Activated CD8-positive, alpha-beta memory T cell treated with anti-CD3 and anti-CD28 coated beads, Interleukin-2, amount 50 U/mL, for 1 hour (primary cell): ENCODE measurements at regions not wholly inside any gene's neighbourhood (a gene's known extent, or its start where the extent isn't known, plus 50 kb on each side); places are given as distances from the start of the nearest gene placed in this dataset.
"Not testable (repeated sequence)": the region's sequence is repeated elsewhere in the genome, so short reads cannot be mapped to it uniquely, and the experiment has no call there.

Source experiments
- DNase-seq: peaks from one replicate; pipeline ENCODE4 v3.0.0-alpha.2; 2020; ENCODE audit errors: extremely low read depth

GRCh38 chr7:55743454-55743717, 119.2 kb downstream of the SEPTIN14 start:
- DNase-seq = not testable (repeated sequence)

GRCh38 chr7:55742651-55743453, 119.7 kb downstream of the SEPTIN14 start:
- not testable (repeated sequence) for DNase-seq

- DNase-seq = not testable (repeated sequence)
Observed at GRCh38 chr7:55741721-55742631, 120.6 kb downstream of the SEPTIN14 start.

GRCh38 chr7:55740633-55741250, 121.8 kb downstream of the SEPTIN14 start:
- not testable (repeated sequence) for DNase-seq

GRCh38 chr7:55740053-55740452, 122.5 kb downstream of the SEPTIN14 start:
- not testable (repeated sequence) for DNase-seq

GRCh38 chr7:55736641-55737221, 125.8 kb downstream of the SEPTIN14 start:
- DNase-seq = not testable (repeated sequence)

- DNase-seq = no peak
Observed at GRCh38 chr7:55733241-55734140, 129.1 kb downstream of the SEPTIN14 start.

GRCh38 chr7:55731931-55732330, 130.6 kb downstream of the SEPTIN14 start:
- DNase-seq = no peak

- DNase-seq = no peak
Observed at GRCh38 chr7:55730197-55730596, 132.4 kb downstream of the SEPTIN14 start.

GRCh38 chr7:55723621-55723941, 139.0 kb downstream of the SEPTIN14 start:
- DNase-seq = no peak

- not testable (repeated sequence) for DNase-seq
Observed at GRCh38 chr7:55722874-55723620, 139.5 kb downstream of the SEPTIN14 start.

GRCh38 chr7:55721004-55721403, 141.5 kb downstream of the SEPTIN14 start:
- not testable (repeated sequence) for DNase-seq

- not testable (repeated sequence) for DNase-seq
Observed at GRCh38 chr7:55715247-55715867, 143.1 kb upstream of the VOPP1 start.

GRCh38 chr7:55714370-55714769, 142.1 kb upstream of the VOPP1 start:
- DNase-seq = not testable (repeated sequence)

- DNase-seq = not testable (repeated sequence)
Observed at GRCh38 chr7:55710312-55710711, 138.0 kb upstream of the VOPP1 start.

- not testable (repeated sequence) for DNase-seq
Observed at GRCh38 chr7:55708028-55708427, 135.7 kb upstream of the VOPP1 start.

GRCh38 chr7:55707410-55707809, 135.1 kb upstream of the VOPP1 start:
- DNase-seq = not testable (repeated sequence)

GRCh38 chr7:55706451-55707195, 134.3 kb upstream of the VOPP1 start:
- DNase-seq = not testable (repeated sequence)
